Inferior parietal cortex (tissue), 1 donor: ENCODE measurements at regions not wholly inside any gene's neighbourhood (a gene's known extent, or its start where the extent isn't known, plus 50 kb on each side); places are given as distances from the start of the nearest gene placed in this dataset.
"Not testable (repeated sequence)": the region's sequence is repeated elsewhere in the genome, so short reads cannot be mapped to it uniquely, and the experiment has no call there.

Experiments used
- DNase-seq: peaks from one replicate; pipeline ENCODE4 v3.0.0-alpha.2; 2016; ENCODE audit errors: extremely low spot score

DNA sequence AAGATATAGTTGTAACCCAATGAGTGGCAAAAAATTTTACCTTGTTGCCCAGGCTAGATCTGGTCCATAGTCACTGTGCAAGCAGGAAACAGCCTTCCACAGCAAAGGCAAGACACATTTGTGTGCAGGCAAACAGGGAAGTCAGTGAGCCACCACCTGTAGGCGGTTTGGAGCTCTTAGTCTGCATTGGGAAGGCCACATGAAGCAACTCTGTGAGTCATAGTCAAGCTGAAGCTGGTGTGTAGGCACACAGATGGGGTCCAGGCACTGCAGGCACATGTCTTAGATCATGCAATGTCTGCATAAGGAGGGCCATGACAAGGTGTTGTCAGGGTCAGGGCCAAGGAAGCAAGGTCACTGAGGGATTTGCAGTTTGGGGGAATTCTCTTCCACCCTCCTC is 543.2 kb upstream of the EPHA7 start:
- no peak for DNase-seq

DNA sequence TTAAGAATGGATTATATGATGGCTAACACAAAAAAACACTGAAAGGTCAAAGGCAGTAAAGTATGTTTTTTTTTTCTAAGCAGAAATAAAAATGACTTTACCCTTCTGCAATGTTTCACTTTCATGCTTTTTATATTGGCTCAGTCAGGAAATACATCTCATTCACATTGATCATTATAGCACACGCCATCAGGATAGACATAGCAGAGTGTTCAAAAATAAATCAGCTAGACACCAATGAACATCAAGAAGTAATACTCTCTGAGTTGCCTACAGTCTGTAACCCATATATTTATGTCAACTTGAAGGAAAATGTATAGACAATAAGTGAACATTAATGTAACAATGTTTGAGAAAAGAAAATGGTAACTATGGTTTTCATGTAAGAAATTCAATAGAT is 535.2 kb upstream of the EPHA7 start:
- DNase-seq = no peak

DNA sequence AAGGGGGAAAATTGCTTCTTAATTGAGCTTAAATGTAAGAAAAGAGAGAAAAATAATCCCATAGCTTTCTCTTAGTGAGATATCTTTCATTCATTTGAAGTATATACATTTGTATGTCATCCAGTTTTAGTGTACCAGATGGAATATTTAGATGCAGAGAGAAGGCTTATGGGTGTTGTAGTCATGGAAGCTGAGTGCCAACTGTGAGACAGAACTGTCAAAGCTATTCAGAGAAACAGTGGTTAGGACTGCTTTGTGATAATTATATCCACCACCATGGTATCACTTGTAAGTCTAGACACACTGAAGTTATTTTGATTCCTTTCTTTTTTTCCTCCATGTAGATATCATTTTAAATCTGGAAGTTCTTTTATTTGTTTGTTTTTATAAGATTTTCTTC is 524.3 kb upstream of the EPHA7 start:
- peak; percentile 8 for DNase-seq

DNA sequence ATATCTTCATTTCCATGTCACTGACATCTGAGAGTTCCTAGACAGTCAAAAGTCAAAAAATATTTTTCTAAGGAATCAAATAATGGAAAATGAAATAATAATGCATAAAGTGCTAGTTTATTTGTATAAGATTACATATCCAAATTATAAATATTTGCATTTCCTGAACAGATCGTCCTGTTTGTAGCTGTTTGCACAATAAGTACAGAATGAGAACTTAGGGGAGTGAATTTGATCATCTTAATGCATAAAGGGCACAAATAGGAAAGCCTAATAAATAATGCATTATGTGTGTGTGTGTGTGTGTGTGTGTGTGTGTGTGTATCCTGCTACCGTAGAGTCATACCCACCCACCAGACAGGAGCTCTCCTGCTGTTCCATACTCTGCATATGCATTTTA is 521.0 kb upstream of the EPHA7 start:
- no peak for DNase-seq

DNA sequence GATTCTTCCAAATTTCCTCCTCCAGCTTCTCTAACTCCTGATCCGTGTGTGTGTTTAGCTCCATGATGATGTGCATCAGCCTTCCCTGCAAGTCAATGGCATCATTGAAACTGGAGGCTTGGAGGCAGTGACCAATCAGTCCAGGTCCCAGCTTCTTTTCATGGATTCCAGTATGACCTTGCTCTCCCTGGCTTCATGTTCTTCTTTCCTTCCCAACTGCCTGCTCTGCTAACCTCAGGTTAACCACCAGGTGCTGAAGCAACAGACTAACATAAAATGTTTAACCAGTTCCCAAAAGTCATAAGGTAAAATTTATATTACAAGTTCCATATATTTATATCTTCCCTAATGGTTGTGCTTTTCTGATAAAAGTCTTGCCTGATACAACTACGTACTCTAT is 512.8 kb upstream of the EPHA7 start:
- no peak for DNase-seq

DNA sequence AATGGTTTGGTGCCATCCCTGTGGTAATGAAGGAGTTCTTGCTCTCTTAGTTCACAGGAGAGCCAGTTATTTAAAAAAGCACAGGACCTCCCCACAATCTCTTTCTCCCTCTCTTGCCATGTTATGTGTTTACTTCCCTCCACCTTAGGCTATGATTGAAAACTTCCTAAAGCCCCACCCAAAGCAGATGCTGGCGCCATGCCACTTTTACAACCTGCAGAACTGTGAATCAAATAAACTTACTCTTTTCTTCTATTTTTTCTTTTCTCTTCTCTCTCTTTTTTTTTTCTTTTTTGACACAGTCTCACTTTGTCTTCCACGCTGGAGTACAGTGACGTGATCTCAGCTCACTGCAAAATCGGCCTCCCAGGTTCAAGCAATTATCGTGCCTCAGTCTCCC is 508.4 kb upstream of the EPHA7 start:
- no peak for DNase-seq

DNA sequence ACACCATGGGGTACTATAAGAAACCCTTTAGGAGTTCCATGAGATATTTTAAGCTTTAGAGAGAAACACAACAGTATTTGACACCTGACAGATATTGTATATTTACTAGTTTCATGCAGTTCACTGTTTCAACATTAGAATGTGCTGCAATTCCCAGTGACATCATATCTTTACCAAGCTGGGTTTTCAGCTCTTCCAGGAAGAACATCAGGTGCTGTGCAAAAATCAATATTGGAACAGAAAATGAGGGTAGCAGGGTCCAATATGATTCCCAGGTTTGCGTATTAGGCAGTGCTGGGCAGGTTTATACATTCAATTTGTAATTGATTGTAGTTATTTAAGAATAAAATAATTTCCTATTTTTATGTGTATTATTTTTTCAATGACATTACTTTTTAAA is 500.0 kb upstream of the EPHA7 start:
- DNase-seq = no peak

DNA sequence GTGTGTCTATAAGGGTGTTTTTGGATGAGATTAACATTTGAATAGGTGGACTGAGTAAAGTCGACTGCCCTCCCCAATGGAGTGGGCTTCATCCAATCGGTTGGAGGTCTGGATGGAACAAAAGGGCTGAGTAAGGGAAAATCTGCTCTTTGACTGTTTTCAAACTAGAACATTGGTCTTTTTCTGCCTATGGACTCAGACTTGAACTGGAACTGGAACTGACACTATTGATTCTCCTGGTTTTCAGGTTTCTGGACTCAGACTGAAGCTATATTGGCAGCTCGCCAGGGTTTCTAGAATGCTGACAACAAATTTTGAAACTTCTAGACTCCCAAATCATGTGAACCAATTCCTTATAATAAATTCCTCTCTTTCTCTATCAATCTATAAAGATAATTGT is 498.9 kb upstream of the EPHA7 start:
- no peak for DNase-seq

DNA sequence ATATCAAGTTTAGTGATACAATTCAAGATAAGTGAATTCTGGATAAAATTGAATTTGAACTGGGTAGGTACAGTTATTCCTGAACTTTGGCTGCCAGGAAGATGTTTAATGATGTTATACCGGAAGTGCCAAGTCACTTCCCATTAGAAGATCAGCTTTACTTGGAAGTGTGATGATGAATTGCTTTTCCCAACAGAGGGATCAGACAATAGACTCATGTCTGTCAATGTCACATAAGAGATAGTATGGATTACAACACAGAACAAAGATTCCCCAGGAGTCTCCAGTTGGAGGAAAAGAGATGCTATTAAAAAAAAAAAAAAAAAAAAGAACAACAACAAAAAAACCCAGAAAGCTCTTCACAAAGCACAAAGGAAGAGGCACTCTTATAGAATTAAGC is 497.9 kb upstream of the EPHA7 start:
- DNase-seq = no peak

DNA sequence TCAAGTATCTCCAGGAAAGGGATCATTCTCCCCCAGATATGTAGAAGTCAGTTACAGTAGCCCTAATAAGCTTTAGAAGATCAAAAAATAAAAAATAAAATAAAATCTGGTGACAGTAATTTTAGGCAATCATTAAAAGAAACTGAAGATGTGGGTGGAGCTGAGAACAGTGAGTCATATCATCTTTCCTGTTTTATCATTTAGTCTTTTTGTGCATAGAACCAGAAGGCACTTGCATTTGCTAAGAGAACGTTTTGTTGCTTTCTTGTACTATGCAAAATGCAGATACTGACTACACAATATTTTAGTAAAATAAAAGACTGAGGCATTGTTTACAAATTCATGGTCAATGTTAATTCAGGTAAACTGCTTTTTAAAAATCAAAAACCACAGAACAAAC is 497.4 kb upstream of the EPHA7 start:
- no peak for DNase-seq

DNA sequence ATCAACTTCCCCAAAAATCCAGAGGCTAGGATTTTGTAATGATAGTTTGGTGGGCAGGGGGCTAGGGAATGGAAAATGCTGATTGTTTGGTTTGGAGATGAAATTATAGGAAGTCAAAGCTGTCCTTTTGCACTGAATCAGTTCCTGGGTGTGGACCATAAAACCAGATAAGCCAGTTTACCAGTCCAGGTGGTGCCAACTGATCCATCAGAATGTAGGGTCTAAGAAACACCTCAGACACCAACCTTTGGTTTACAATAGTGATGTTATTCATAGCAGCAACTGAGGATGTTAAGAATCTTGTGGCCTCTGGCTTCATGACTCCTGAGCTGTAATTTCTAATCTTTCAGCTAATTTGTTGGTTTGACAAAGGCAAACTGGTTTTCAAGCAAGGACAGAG is 496.6 kb upstream of the EPHA7 start:
- no peak for DNase-seq

DNA sequence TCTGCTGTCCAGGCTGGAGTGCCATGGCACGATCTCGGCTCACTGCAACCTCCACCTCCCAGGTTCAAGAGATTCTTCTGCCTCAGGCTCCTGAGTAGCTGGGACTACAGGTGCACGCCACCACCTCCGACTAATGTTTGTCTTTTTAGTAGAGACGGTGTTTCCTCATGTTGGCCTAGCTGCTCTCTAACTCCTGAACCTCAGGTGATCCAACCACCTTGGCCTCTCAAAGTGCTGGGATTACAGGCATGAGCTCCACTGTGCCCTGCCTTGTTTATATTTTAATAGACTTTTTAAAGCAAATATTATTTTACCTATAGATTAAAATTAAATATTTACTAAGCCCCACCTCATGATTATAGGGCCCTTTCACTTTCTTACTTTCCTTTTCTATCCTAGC is 483.2 kb upstream of the EPHA7 start:
- DNase-seq = no peak

DNA sequence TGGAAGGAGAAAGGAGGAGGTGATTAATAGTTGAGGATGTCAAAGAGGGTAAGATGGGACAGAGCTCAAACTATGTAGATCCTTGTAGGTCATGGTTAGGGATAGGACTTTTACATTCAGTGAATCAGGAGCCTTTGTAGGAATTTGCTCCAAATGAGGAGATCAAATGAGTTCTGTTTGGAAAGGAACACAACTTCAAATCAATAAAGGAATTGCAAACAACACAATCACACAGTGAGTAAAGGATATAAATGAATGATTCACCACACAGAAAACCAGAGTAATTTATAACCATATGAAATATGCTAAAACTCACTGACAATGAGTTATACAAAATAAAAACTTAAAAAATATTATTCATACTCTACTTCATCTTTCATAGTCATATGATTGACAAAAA is 480.8 kb upstream of the EPHA7 start:
- DNase-seq = no peak

DNA sequence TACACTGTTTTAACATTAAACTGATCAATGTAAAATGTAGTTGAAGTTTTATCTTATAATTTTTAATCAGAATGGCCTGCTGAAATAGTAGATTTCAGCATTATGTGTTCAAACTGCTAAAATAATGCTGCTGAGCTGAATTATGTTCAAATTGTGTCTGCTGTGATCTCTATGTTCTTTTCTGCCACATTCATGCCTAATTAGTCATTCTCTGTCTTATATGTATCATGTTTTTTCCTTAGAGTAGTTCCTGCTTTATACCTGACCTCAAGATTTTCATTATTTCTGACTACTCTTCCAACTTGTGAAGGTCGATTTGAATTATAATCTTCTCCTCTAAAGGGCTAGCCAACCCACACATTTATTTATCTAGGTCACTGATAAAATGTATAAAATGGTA is 476.7 kb upstream of the EPHA7 start:
- no peak for DNase-seq

DNA sequence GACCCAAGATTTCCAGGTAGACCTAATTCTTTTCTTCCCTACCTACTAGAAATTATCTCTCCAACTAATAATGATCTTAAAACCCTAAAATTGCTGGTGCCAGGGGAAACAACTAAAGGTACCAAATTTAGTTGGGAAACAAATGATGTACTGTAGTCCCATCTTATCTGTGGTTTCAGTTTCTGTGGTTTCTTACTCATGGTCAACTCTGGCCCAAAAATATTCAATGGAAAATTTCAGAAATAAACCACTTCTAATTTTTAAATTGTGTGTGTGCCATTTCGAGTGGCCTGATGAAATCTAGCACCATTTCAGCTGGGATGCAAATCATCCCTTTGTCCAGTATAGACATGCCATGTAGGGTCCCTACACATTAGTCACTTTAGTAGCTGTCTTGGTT is 475.2 kb upstream of the EPHA7 start:
- no peak for DNase-seq

DNA sequence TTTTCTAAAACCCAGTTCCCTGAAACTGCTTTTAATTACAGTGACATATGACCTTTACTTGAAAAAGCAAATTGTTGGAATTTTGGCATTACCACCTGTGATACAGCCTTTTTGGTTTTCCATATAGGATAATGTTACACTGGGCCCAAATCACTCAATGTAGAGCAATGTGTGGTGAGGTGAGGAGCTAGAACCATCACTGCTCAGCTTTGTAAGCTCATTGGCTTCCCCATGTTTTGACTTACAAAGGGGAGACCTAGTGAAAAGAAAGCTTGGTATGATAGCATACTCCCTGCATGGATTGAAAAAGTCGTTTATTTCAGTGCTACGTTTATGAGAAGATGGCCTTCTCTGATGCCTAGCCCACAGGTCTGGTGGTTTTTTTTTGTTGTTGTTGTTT is 470.4 kb upstream of the EPHA7 start:
- no peak for DNase-seq

DNA sequence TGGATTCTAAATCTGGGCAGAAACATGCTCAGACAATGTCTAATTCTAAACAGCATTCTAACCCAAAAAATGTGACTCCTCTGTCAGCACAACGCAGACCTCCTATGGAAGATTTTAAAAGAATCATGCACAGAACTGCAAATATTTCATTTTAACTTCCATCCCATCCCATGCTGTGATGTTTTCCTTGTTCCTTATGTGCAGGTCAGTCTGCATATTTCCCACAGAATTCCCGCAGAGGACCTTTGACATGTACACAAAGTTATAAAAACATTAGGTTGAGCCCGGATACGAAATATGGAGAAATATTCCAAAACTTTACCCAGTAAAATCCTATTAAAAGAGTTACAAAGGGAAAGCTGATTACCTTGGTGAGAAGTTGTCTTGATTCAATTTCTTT is 467.1 kb upstream of the EPHA7 start:
- no peak for DNase-seq

DNA sequence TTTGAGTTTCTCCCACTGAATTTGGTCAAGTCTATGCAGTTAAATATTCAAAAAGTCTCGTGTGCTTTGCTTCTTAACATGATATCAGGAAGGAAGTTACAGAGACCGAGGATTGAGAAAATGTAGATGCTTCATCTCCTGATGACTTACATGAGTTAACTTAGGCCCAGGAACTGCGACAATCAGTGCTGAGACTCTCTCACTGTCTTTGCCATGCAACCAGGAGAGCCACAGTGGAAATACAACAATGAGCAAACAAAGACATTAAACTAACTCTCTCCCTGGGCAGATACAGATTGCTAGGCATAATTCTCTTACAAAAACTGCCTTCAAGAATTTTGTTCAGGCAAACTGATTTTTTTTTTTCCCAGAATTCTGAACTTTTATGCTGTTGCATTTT is 440.6 kb upstream of the EPHA7 start:
- no peak for DNase-seq

DNA sequence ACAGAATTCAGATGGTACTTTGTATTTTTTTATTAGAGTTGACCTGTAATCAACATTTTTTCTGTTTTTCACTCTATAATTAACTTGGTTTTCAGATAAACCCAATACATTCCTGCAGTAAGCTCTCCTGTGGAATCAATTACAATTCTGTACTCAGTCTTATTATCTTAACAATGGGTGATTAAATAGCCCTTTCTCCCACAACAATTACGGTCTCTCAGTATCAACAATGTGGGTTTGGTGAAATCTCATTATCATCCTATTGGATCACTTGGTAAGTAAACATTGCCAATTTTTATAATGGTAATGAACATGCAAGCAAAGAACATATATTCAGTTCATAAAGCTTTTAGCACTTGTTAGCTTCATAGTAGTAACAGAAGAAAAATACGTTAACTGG is 438.9 kb upstream of the EPHA7 start:
- no peak for DNase-seq

DNA sequence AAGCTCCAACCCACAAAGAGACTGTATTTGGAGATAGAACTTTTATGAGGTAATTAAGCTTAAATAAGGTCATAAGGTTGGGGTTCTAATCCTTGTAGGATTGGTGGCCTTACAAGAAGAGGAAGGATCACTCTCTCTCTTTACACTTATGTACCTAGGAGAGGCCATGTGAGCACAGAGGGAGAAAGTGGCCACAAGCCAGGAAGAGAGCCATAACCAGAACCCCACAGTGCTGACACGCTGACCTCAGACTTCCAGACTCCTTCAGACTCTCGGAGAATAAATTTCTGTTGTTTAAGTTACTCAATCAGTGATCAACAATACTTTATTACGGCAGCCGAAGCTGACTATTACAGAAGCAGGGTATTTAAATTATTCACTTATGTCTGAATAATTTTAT is 430.5 kb upstream of the EPHA7 start:
- DNase-seq = no peak

DNA sequence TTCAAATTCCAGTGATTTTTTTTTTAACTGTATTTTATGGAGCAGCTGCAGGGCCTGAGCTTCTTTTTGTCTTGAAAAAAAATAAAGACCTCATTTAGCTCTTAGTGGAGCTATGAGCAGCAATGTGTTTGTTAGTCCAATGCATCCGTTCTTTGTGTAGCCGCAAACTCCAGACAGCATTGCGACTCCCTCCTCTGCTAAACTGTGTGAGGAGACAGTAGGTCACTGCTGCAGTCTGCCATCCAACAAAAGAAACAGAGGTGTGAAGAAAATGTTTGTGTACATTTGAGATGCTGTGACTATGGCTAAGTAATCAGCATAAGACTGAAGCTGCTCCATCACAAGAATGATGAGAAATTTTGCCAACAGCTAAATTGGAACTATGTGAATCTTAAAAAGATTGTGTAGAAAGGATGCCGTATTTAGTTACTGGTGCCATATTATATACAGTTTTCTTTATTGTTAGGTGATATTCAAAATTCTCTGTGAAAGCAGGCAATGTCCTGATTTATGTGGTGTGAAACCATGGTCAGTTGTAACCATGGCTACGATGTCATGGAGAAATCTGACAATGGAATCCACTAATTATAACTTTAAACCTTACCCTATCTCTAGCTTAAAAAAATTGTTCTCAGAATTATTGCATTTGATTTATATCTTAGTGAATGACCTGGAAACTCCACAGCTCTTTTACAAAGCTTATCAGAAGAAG is 428.8 kb upstream of the EPHA7 start:
- DNase-seq = peak; percentile 23

DNA sequence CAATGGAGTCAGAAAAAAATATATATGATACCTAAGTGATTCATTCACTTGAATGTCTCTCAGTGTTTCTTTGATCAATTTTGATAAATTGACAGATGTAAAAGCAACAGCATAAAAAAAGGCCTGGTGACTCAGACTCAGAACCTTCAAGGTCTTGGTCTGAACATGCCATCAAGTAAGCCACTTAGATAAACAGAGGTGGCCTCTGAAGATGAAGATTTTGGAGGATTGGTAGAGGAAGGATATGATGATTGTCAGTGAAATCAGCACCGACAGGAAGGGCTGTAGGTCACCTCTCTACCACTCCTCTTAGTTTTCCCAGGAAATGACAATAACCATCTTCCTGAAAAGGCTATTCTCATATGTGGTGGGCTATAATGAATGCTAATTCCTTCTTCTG is 422.8 kb upstream of the EPHA7 start:
- no peak for DNase-seq

DNA sequence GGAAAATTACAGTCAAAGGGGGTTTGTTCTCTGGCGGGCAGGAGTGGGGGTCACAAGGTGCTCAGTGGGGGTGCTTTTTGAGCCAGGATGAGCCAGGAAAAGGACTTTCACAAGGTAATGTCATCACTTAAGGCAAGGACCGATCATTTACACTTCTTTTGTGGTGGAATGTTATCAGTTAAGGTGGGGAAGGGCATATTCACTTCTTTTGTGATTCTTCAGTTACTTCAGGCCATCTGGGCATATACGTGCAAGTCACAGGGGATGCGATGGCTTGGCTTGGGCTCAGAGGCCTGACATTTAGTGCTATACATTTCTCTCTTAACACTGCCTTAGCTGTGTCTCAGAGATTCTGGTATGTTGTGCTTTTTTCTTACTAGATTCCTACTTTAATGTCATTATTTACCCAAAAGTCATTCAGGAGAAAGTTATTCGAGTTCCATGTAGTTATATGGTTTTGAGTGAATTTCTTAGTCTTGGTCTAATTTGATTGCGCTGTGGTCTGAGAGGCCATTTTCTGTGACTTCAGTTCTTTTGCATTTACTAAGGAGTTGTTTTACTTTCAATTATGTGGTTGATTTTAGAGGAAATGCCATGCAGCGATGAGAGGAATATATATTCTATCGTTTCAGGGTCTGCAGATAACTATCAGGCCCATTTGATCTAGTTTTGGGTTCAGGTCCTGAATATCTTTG is 416.2 kb upstream of the EPHA7 start:
- not testable (repeated sequence) for DNase-seq

DNA sequence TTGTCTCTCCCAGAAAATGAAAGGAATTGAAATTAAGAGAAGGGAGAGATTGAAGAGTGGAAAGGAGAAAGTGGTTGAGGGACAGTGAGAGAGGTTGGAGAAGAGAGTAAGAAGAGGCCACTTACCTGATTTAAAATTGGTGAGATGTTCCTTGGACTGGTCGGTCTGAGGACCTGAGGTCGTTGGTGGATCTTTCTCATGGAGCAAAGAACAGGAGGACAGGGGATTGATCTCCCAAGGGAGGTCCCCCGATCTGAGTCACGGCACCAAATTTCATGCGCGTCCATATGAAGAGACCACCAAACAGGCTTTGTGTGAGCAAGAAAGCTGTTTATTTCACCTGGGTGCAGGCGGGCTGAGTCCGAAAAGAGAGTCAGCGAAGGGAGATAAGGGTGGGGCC is 415.7 kb upstream of the EPHA7 start:
- DNase-seq = not testable (repeated sequence)
